Nephron (organoid): ENCODE measurements at regions not wholly inside any gene's neighbourhood (a gene's known extent, or its start where the extent isn't known, plus 50 kb on each side); places are given as distances from the start of the nearest gene placed in this dataset.

Experiments used
- H3K27ac Mint-ChIP-seq, 3 experiments: 2 replicates each; pipeline ENCODE4 v1.8.0; 2020; ENCODE audit warnings: mixed read lengths in 3 of 3, mild to moderate bottlenecking in 2 of 3, moderate library complexity in 1 of 3
- H3K27me3 Mint-ChIP-seq: 2 replicates; pipeline ENCODE4 v1.8.0; 2021; ENCODE audit warnings: low read depth, mild to moderate bottlenecking, moderate library complexity, mixed read lengths
- H3K36me3 Mint-ChIP-seq: 2 replicates; pipeline ENCODE4 v1.8.0; 2020; ENCODE audit warnings: low read depth, mixed read lengths
- H3K4me1 Mint-ChIP-seq: 2 replicates; pipeline ENCODE4 v1.8.0; 2020; ENCODE audit warnings: mixed read lengths
- H3K4me3 Mint-ChIP-seq, 3 experiments: 2 replicates each; pipeline ENCODE4 v1.8.0; 2020; ENCODE audit warnings: mild to moderate bottlenecking in 3 of 3, mixed read lengths in 3 of 3, moderate library complexity in 2 of 3
- H3K9me3 Mint-ChIP-seq: 2 replicates; pipeline ENCODE4 v1.8.0; 2020; ENCODE audit warnings: mixed read lengths
- TF ChIP-seq, protein P1 (sequence below), 3 experiments: fragments of 200-600 bp; sonication (generic); IDR thresholded peaks; one replicate each; pipeline ENCODE4 v1.5.0; 2021; ENCODE audit warnings: antibody characterized with exemption in 3 of 3; ENCODE audit not compliant: unreplicated experiment in 3 of 3

- Mint-ChIP-seq H3K36me3 (no peaks in the 10 kb centered on the region), H3K9me3 (peaks cover 7% of the 10 kb centered on the region), H3K27me3 (no peaks in the 10 kb centered on the region), H3K4me1 (peaks cover 21% of the 10 kb centered on the region), H3K27ac (peak overlapping the region in 1 of 3 experiments; percentile 45), H3K4me3 (peak overlapping the region in 1 of 3 experiments; percentile 2)
- TF ChIP-seq, protein P1, sequence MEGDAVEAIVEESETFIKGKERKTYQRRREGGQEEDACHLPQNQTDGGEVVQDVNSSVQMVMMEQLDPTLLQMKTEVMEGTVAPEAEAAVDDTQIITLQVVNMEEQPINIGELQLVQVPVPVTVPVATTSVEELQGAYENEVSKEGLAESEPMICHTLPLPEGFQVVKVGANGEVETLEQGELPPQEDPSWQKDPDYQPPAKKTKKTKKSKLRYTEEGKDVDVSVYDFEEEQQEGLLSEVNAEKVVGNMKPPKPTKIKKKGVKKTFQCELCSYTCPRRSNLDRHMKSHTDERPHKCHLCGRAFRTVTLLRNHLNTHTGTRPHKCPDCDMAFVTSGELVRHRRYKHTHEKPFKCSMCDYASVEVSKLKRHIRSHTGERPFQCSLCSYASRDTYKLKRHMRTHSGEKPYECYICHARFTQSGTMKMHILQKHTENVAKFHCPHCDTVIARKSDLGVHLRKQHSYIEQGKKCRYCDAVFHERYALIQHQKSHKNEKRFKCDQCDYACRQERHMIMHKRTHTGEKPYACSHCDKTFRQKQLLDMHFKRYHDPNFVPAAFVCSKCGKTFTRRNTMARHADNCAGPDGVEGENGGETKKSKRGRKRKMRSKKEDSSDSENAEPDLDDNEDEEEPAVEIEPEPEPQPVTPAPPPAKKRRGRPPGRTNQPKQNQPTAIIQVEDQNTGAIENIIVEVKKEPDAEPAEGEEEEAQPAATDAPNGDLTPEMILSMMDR (IDR thresholded peaks at IDR 0.05; ENCODE audit: unreplicated experiment in 3 of 3) = no peak
Measured at GRCh38 chr17:70241071-70241470, 71.7 kb downstream of the KCNJ2 start.

DNA sequence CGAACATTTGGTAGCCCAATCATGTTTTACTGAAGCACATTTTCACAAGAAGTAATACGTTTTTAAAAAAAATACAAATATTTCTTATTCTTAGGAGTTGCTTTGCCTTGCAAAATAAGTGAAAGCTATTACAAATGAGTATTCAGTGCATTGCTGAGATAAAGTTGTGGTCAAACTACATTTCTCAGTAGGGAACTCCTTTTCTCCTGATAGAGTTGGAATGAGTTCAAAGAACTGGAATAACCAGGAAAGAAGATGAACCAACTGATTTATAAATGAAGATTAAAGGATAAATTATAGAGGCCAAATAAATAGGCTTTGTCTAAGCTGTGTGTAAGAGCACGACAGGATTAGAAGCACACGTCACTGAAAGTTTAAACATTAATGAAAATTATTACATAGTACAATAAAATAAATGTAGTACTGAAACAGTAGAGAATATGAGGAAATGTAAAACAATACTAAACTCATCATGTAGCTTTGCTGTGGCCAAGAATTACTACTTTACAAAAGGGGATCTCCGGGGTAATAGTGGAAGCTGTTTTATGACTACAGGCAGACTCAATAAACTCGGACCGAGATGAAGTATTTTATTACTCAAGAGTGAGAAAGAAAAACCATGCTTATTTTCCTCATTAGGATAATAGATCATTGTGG lies 73.6 kb downstream of the KCNJ2 start:
- Mint-ChIP-seq H3K27me3 (no peaks in the 10 kb centered on the region), H3K4me3 (peak overlapping the region in 1 of 3 experiments; percentile 0), H3K9me3 (peaks cover 7% of the 10 kb centered on the region), H3K36me3 (no peaks in the 10 kb centered on the region), H3K4me1 (peaks cover 21% of the 10 kb centered on the region), H3K27ac (peak overlapping the region in 1 of 3 experiments; percentile 39)
- TF ChIP-seq, protein P1 (IDR thresholded peaks at IDR 0.05; ENCODE audit: unreplicated experiment in 3 of 3) = no peak

DNA sequence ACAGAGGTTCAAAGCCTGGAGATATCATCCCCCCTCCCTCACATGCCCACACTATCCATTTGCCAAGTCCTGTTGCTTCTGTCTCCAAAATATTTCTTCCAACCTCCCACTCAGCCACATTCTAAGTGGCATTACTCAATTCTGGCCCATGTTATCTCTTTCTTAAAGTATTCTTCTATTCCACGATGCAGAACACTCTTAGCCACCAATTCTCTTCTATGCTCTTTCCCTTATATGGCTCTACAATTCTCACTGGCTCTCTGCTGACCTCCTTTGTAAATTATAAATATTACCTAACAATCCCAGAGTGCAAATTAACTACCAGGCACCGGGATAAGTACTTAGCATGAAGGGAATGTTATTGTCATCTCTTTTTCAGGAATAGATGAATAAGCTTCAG lies 82.4 kb downstream of the KCNJ2 start:
- H3K4me1 Mint-ChIP-seq = peaks cover 5% of the 10 kb centered on the region

GRCh38 chr17:70254735-70255460 lies 85.6 kb downstream of the KCNJ2 start:
- no peak overlapping the region for H3K4me3 Mint-ChIP-seq
- TF ChIP-seq, protein P1 (IDR thresholded peaks at IDR 0.05; ENCODE audit: unreplicated experiment in 3 of 3) = no peak
- H3K9me3 Mint-ChIP-seq = no peaks in the 10 kb centered on the region
- H3K36me3 Mint-ChIP-seq = no peaks in the 10 kb centered on the region
- no peak overlapping the region for H3K27ac Mint-ChIP-seq
- H3K27me3 Mint-ChIP-seq = no peaks in the 10 kb centered on the region
- peaks cover 5% of the 10 kb centered on the region for H3K4me1 Mint-ChIP-seq

More for the DNA sequence above, 82.4 kb downstream of the KCNJ2 start:
- Mint-ChIP-seq H3K36me3 (no peaks in the 10 kb centered on the region), H3K9me3 (peaks cover 7% of the 10 kb centered on the region), H3K4me3 (no peak overlapping the region), H3K27ac (no peak overlapping the region), H3K27me3 (no peaks in the 10 kb centered on the region)
- TF ChIP-seq, protein P1 (IDR thresholded peaks at IDR 0.05; ENCODE audit: unreplicated experiment in 3 of 3) = no peak

- Mint-ChIP-seq H3K27me3 (no peaks in the 10 kb centered on the region), H3K9me3 (no peaks in the 10 kb centered on the region), H3K36me3 (no peaks in the 10 kb centered on the region), H3K4me1 (peaks cover 5% of the 10 kb centered on the region), H3K27ac (no peak overlapping the region), H3K4me3 (no peak overlapping the region)
- TF ChIP-seq, protein P1 (IDR thresholded peaks at IDR 0.05; ENCODE audit: unreplicated experiment in 3 of 3) = no peak
Measured at GRCh38 chr17:70256751-70257150, 87.4 kb downstream of the KCNJ2 start.
